ENCODE measurements at regions not wholly inside any gene's neighbourhood (a gene's known extent, or its start where the extent isn't known, plus 50 kb on each side); places are given as distances from the start of the nearest gene placed in this dataset.

GRCh38 chr12:65540140-65540539 is 261.7 kb downstream of the MSRB3 start:
- TF ChIP-seq CTCF (IDR thresholded peaks at IDR 0.05; ENCODE audit: borderline replicate concordance, extremely low read depth, insufficient read depth), result no peak
- Histone ChIP-seq H3K36me3 (ENCODE audit: control insufficient read depth in 2 of 3, insufficient read depth in 3 of 3, low read length in 3 of 3) (no peaks in the 10 kb centered on the region), H3K9me3 (ENCODE audit: control insufficient read depth in 2 of 3, insufficient read depth in 1 of 3, low read length in 3 of 3) (peaks cover 0 to 14% (median 10%) of the 10 kb centered on the region in 3 donors), H3K4me3 (ENCODE audit: low read length in 3 of 3) (no peak overlapping the region), H3K27me3 (ENCODE audit: control insufficient read depth, insufficient read depth, low read length) (no peaks in the 10 kb centered on the region), H3K9ac (ENCODE audit: low read length in 3 of 3) (no peak overlapping the region), H3K27ac (ENCODE audit: low read depth in 2 of 2, low read length in 2 of 2) (no peak overlapping the region), H3K4me1 (ENCODE audit: control insufficient read depth in 2 of 3, insufficient read depth in 2 of 3, low read depth in 1 of 3, low read length in 3 of 3) (peaks cover 3 to 5% (median 4%) of the 10 kb centered on the region in 3 donors)
- FAIRE-seq (no peak), DNase-seq (no peak)
- intact Hi-C loops (cut with DNase I), result no loop called here

GRCh38 chr12:65546528-65546927 is 268.0 kb downstream of the MSRB3 start:
- intact Hi-C loops (cut with DNase I), result no loop called here
- H3K27ac ChIP-seq (ENCODE audit: low read depth in 2 of 2, low read length in 2 of 2), result no peak overlapping the region
- no peak overlapping the region for H3K4me3 ChIP-seq (ENCODE audit: low read length in 3 of 3)
- no peak for DNase-seq
- no peaks in the 10 kb centered on the region for H3K4me1 ChIP-seq (ENCODE audit: control insufficient read depth in 2 of 3, insufficient read depth in 2 of 3, low read depth in 1 of 3, low read length in 3 of 3)
- H3K9ac ChIP-seq (ENCODE audit: low read length in 3 of 3), result no peak overlapping the region
- FAIRE-seq, result no peak
- H3K27me3 ChIP-seq (ENCODE audit: control insufficient read depth, insufficient read depth, low read length), result no peaks in the 10 kb centered on the region
- H3K36me3 ChIP-seq (ENCODE audit: control insufficient read depth in 2 of 3, insufficient read depth in 3 of 3, low read length in 3 of 3), result no peaks in the 10 kb centered on the region
- TF ChIP-seq CTCF (IDR thresholded peaks at IDR 0.05; ENCODE audit: borderline replicate concordance, extremely low read depth, insufficient read depth), result no peak
- H3K9me3 ChIP-seq (ENCODE audit: control insufficient read depth in 2 of 3, insufficient read depth in 1 of 3, low read length in 3 of 3), result no peaks in the 10 kb centered on the region

GRCh38 chr12:65556676-65557437 is 267.4 kb upstream of the HMGA2 start:
- intact Hi-C loops (cut with DNase I), result no loop called here
- TF ChIP-seq CTCF (IDR thresholded peaks at IDR 0.05; ENCODE audit: borderline replicate concordance, extremely low read depth, insufficient read depth), result peak; percentile 94
- no peak for FAIRE-seq

More at GRCh38 chr12:65556676-65557437, 267.4 kb upstream of the HMGA2 start:
- Histone ChIP-seq H3K36me3 (ENCODE audit: control insufficient read depth in 2 of 3, insufficient read depth in 3 of 3, low read length in 3 of 3) (no peaks in the 10 kb centered on the region), H3K27ac (ENCODE audit: low read depth in 2 of 2, low read length in 2 of 2) (no peak overlapping the region), H3K27me3 (ENCODE audit: control insufficient read depth, insufficient read depth, low read length) (no peaks in the 10 kb centered on the region), H3K9ac (ENCODE audit: low read length in 3 of 3) (no peak overlapping the region), H3K4me1 (ENCODE audit: control insufficient read depth in 2 of 3, insufficient read depth in 2 of 3, low read depth in 1 of 3, low read length in 3 of 3) (no peaks in the 10 kb centered on the region), H3K4me3 (ENCODE audit: low read length in 3 of 3) (no peak overlapping the region), H3K9me3 (ENCODE audit: control insufficient read depth in 2 of 3, insufficient read depth in 1 of 3, low read length in 3 of 3) (no peaks in the 10 kb centered on the region)
- DNase-seq, result peak; percentile 89 to 94 (median 89)
